ENCODE measurements at regions not wholly inside any gene's neighbourhood (a gene's known extent, or its start where the extent isn't known, plus 50 kb on each side); places are given as distances from the start of the nearest gene placed in this dataset.

- DNase-seq (ENCODE audit: low read depth): no peak
These were observed 73.5 kb upstream of the RGMA start for GRCh38 chr15:93162560-93162959.

GRCh38 chr15:93159930-93160329, 70.9 kb upstream of the RGMA start:
- DNase-seq (ENCODE audit: low read depth): no peak

GRCh38 chr15:93158097-93158900, 69.3 kb upstream of the RGMA start:
- DNase-seq (ENCODE audit: low read depth): no peak

- no peak for DNase-seq (ENCODE audit: low read depth)
These were observed 65.7 kb upstream of the RGMA start for GRCh38 chr15:93154666-93155065.

GRCh38 chr15:93152951-93153350, 63.9 kb upstream of the RGMA start:
- DNase-seq (ENCODE audit: low read depth): no peak

- no peak for DNase-seq (ENCODE audit: low read depth)
These were observed 63.3 kb upstream of the RGMA start for GRCh38 chr15:93152360-93152759.

GRCh38 chr15:93150910-93151881, 62.2 kb upstream of the RGMA start:
- no peak for DNase-seq (ENCODE audit: low read depth)

GRCh38 chr15:93146601-93147000, 57.6 kb upstream of the RGMA start:
- DNase-seq (ENCODE audit: low read depth): no peak

GRCh38 chr15:93146196-93146595, 57.2 kb upstream of the RGMA start:
- no peak for DNase-seq (ENCODE audit: low read depth)

- DNase-seq (ENCODE audit: low read depth): no peak
These were observed 55.6 kb upstream of the RGMA start for GRCh38 chr15:93144463-93145236.

- no peak for DNase-seq (ENCODE audit: low read depth)
These were observed 54.2 kb upstream of the RGMA start for GRCh38 chr15:93143186-93143585.

GRCh38 chr15:93141371-93141794, 52.4 kb upstream of the RGMA start:
- no peak for DNase-seq (ENCODE audit: low read depth)

GRCh38 chr15:93139436-93139835, 50.4 kb upstream of the RGMA start:
- DNase-seq (ENCODE audit: low read depth): no peak

- DNase-seq (ENCODE audit: low read depth): no peak
These were observed 49.8 kb upstream of the RGMA start for GRCh38 chr15:93138681-93139250.
